Vagina (tissue), 2 donors: ENCODE measurements at regions not wholly inside any gene's neighbourhood (a gene's known extent, or its start where the extent isn't known, plus 50 kb on each side); places are given as distances from the start of the nearest gene placed in this dataset.

Source experiments
- CTCF ChIP-seq, 3 experiments: fragments of 450-650 bp in 2 of 3; fragments of 200-600 bp in 1 of 3; sonication (generic) in 1 of 3; IDR thresholded peaks; one replicate each; pipeline ENCODE4 v1.5.1; 2017 to 2019; ENCODE audit warnings: antibody characterized with exemption in 3 of 3, mild to moderate bottlenecking in 2 of 3, moderate library complexity in 2 of 3
- POLR2A ChIP-seq, 2 donors: fragments of 450-650 bp; IDR thresholded peaks; one replicate each; pipeline ENCODE4 v1.6.1; 2017; ENCODE audit warnings: antibody characterized with exemption in 2 of 2, mild to moderate bottlenecking in 2 of 2, moderate library complexity in 2 of 2
- POLR2AphosphoS5 ChIP-seq, 2 donors: sonication (generic); formaldehyde crosslinking; IDR thresholded peaks; one replicate each; pipeline ENCODE4 v1.9.0; 2017; ENCODE audit warnings: antibody characterized with exemption in 2 of 2, mild to moderate bottlenecking in 2 of 2, low read depth in 1 of 2; ENCODE audit not compliant: insufficient read depth in 1 of 2

- TF ChIP-seq CTCF (IDR thresholded peaks at IDR 0.05) = no peak
- no peak for TF ChIP-seq POLR2A (IDR thresholded peaks at IDR 0.05)
- no peak for TF ChIP-seq POLR2AphosphoS5 (IDR thresholded peaks at IDR 0.05; ENCODE audit: insufficient read depth in 1 of 2, low read depth in 1 of 2)
Measured at GRCh38 chr9:105886136-105886535, 191.8 kb downstream of the TMEM38B start.
